ENCODE measurements at regions not wholly inside any gene's neighbourhood (a gene's known extent, or its start where the extent isn't known, plus 50 kb on each side); places are given as distances from the start of the nearest gene placed in this dataset.

DNA sequence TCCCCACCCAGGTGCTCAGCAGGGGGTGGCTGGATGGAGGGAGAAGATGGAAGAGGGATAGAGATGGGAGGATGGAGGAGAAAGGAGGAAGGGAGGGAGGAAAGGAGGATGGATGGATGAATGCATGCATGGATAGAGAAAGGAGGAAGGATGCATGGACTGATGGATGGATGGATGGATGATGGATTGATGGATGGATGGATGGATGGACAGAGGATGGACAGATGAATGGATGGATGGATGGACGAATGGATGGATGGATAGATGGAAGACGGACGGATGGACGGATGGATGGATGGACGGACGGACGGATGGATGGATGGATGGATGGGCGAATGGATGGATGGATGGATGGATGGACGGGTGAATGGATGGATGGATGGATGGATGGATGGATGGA, 64.1 kb downstream of the NCOR2 start:
- 100% methylated on average over 7 of the region's 9 CpGs for WGBS (ENCODE audit: extremely low coverage, insufficient read length, low lambda C conversion rate)
- Histone ChIP-seq H2BK12ac (ENCODE audit: insufficient read length, low read depth, low read length) (no peak overlapping the region), H3K9ac (ENCODE audit: extremely low read depth, insufficient read length, low read length) (no peak overlapping the region), H3K23me2 (ENCODE audit: insufficient read length, low read depth, low read length, poor library complexity, severe bottlenecking) (no peaks in the 10 kb centered on the region), H3K18ac (ENCODE audit: insufficient read length, low read depth, low read length) (no peak overlapping the region), H3K79me1 (ENCODE audit: insufficient read depth, low read depth, low read length, poor library complexity, severe bottlenecking) (peaks cover 16% of the 10 kb centered on the region), H4K5ac (ENCODE audit: insufficient read length, low read depth, low read length) (no peak overlapping the region), H3K23ac (ENCODE audit: insufficient read length, low read depth, low read length) (no peak overlapping the region), H4K20me1 (ENCODE audit: control insufficient read depth, insufficient read depth, insufficient read length) (no peaks in the 10 kb centered on the region), H4K8ac (replicated peaks; ENCODE audit: insufficient read length, low read depth, low read length) (peak overlapping the region; percentile 53), H3K56ac (ENCODE audit: insufficient read length, low read depth, low read length) (no peak overlapping the region), H3K27ac (ENCODE audit: insufficient read length, low read depth, low read length) (no peak overlapping the region), H3T11ph (ENCODE audit: low read length) (no peak overlapping the region), H3K9me3 (ENCODE audit: control insufficient read depth, low read depth, low read length) (no peaks in the 10 kb centered on the region), H3K14ac (ENCODE audit: insufficient read depth, low read length) (no peak overlapping the region; the same call in 1 of the 2 replicates), H2AFZ (ENCODE audit: low read length) (no peak overlapping the region), H3K27me3 (ENCODE audit: insufficient read depth, low read length) (no peaks in the 10 kb centered on the region), H3K4me1 (ENCODE audit: insufficient read depth, low read length) (peaks cover 5% of the 10 kb centered on the region; the same call in 1 of the 2 replicates), H2BK20ac (ENCODE audit: low read depth, low read length, poor library complexity, severe bottlenecking) (no peak overlapping the region), H3K4me2 (ENCODE audit: insufficient read depth, insufficient read length, low read length) (no peak overlapping the region), H3K4ac (ENCODE audit: low read depth, low read length) (no peak overlapping the region), H2AK5ac (ENCODE audit: insufficient read length, low read length) (no peak overlapping the region), H2BK15ac (ENCODE audit: low read depth, low read length) (no peak overlapping the region), H3K79me2 (ENCODE audit: insufficient read depth, low read length) (peaks cover 26% of the 10 kb centered on the region; the same call in 1 of the 2 replicates), H2BK120ac (ENCODE audit: low read depth, low read length, poor library complexity, severe bottlenecking) (no peak overlapping the region), H4K91ac (ENCODE audit: insufficient read length, low read depth, low read length) (no peak overlapping the region), H2BK5ac (ENCODE audit: insufficient read length, low read length) (no peak overlapping the region)
- Mint-ChIP-seq H3K4me3 (no peak overlapping the region), H3K27me3 (ENCODE audit: low read depth) (no peaks in the 10 kb centered on the region; the same call in 1 of the 2 replicates), H3K9me3 (no peaks in the 10 kb centered on the region), H3K4me1 (peaks cover 66 to 91% of the 10 kb centered on the region in 2 experiments), H3K36me3 (ENCODE audit: insufficient read depth in 1 of 3, low read depth in 3 of 3) (peaks cover 4 to 6% (median 6%) of the 10 kb centered on the region in 3 experiments; a peak in 5 of 7 replicates), H3K27ac (no peak overlapping the region; a peak in 2 of 7 replicates)
- DNase-seq = no peak
- TF ChIP-seq, protein P1, sequence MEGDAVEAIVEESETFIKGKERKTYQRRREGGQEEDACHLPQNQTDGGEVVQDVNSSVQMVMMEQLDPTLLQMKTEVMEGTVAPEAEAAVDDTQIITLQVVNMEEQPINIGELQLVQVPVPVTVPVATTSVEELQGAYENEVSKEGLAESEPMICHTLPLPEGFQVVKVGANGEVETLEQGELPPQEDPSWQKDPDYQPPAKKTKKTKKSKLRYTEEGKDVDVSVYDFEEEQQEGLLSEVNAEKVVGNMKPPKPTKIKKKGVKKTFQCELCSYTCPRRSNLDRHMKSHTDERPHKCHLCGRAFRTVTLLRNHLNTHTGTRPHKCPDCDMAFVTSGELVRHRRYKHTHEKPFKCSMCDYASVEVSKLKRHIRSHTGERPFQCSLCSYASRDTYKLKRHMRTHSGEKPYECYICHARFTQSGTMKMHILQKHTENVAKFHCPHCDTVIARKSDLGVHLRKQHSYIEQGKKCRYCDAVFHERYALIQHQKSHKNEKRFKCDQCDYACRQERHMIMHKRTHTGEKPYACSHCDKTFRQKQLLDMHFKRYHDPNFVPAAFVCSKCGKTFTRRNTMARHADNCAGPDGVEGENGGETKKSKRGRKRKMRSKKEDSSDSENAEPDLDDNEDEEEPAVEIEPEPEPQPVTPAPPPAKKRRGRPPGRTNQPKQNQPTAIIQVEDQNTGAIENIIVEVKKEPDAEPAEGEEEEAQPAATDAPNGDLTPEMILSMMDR (conservative IDR thresholded peaks at IDR 0.05) = no peak

Measured in H9 (cell line).